Activated CD4-positive, alpha-beta T cell treated with anti-CD3 and anti-CD28 coated beads, Interleukin-2, amount 10 ng/mL, durations not matched to agents 7 days and 5 days (primary cell): ENCODE measurements at regions not wholly inside any gene's neighbourhood (a gene's known extent, or its start where the extent isn't known, plus 50 kb on each side); places are given as distances from the start of the nearest gene placed in this dataset.

Experiments
- CTCF ChIA-PET: fragments of 350-600 bp; sonication (Branson Sonifier 250); formaldehyde crosslinking; loops from one replicate; lab custom pipeline; 2021; ENCODE audit warnings: antibody characterized with exemption; lab: Charles Lee
- POLR2A ChIA-PET: fragments of 350-600 bp; sonication (Branson Sonifier 250); formaldehyde crosslinking; loops from one replicate; lab custom pipeline; 2021; ENCODE audit warnings: antibody characterized with exemption; lab: Charles Lee
- DNase-seq: peaks from one replicate; pipeline ENCODE4 v3.0.0-alpha.2; 2020
- H3K27ac Mint-ChIP-seq: one replicate; pipeline ENCODE4 v1.8.0; 2021; ENCODE audit warnings: mild to moderate bottlenecking, moderate library complexity, mixed read lengths
- H3K27me3 Mint-ChIP-seq: one replicate; pipeline ENCODE4 v1.8.0; 2021; ENCODE audit warnings: mixed read lengths
- H3K36me3 Mint-ChIP-seq: one replicate; pipeline ENCODE4 v1.8.0; 2021; ENCODE audit warnings: low read depth, mixed read lengths
- H3K4me1 Mint-ChIP-seq: one replicate; pipeline ENCODE4 v1.8.0; 2021; ENCODE audit warnings: mixed read lengths
- H3K4me3 Mint-ChIP-seq: one replicate; pipeline ENCODE4 v1.8.0; 2021; ENCODE audit warnings: mild to moderate bottlenecking, moderate library complexity, mixed read lengths
- H3K9me3 Mint-ChIP-seq: one replicate; pipeline ENCODE4 v1.8.0; 2021; ENCODE audit warnings: mixed read lengths

- Mint-ChIP-seq H3K4me3 (no peak overlapping the region), H3K4me1 (no peaks in the 10 kb centered on the region)
- CTCF ChIA-PET = no interaction called here
Measured at GRCh38 chr2:154589514-154589913, 109.0 kb upstream of the KCNJ3 start.

GRCh38 chr2:154591294-154591820 is 107.1 kb upstream of the KCNJ3 start:
- CTCF ChIA-PET = no interaction called here

More at GRCh38 chr2:154589514-154589913, 109.0 kb upstream of the KCNJ3 start:
- H3K27ac Mint-ChIP-seq = no peak overlapping the region
- no peaks in the 10 kb centered on the region for H3K36me3 Mint-ChIP-seq
- POLR2A ChIA-PET = no interaction called here
- H3K27me3 Mint-ChIP-seq = no peaks in the 10 kb centered on the region
- DNase-seq = no peak
- no peaks in the 10 kb centered on the region for H3K9me3 Mint-ChIP-seq

GRCh38 chr2:154599189-154599588 is 99.3 kb upstream of the KCNJ3 start:
- ChIA-PET CTCF (no interaction called here), POLR2A (no interaction called here)
- Mint-ChIP-seq H3K4me1 (no peaks in the 10 kb centered on the region), H3K27ac (no peak overlapping the region), H3K4me3 (no peak overlapping the region), H3K9me3 (no peaks in the 10 kb centered on the region), H3K36me3 (no peaks in the 10 kb centered on the region), H3K27me3 (no peaks in the 10 kb centered on the region)
- DNase-seq = no peak

More at GRCh38 chr2:154591294-154591820, 107.1 kb upstream of the KCNJ3 start:
- POLR2A ChIA-PET = no interaction called here
- Mint-ChIP-seq H3K4me1 (no peaks in the 10 kb centered on the region), H3K36me3 (no peaks in the 10 kb centered on the region), H3K4me3 (no peak overlapping the region), H3K9me3 (no peaks in the 10 kb centered on the region), H3K27me3 (no peaks in the 10 kb centered on the region), H3K27ac (no peak overlapping the region)
- DNase-seq = no peak

GRCh38 chr2:154600927-154601494 is 97.5 kb upstream of the KCNJ3 start:
- no peak overlapping the region for H3K27ac Mint-ChIP-seq

GRCh38 chr2:154603682-154604081 is 94.8 kb upstream of the KCNJ3 start:
- Mint-ChIP-seq H3K36me3 (no peaks in the 10 kb centered on the region), H3K4me3 (no peak overlapping the region), H3K27me3 (no peaks in the 10 kb centered on the region), H3K27ac (no peak overlapping the region), H3K4me1 (no peaks in the 10 kb centered on the region), H3K9me3 (no peaks in the 10 kb centered on the region)
- POLR2A ChIA-PET = no interaction called here
- no peak for DNase-seq
- CTCF ChIA-PET = no interaction called here

More at GRCh38 chr2:154600927-154601494, 97.5 kb upstream of the KCNJ3 start:
- POLR2A ChIA-PET = no interaction called here
- no peak overlapping the region for H3K4me3 Mint-ChIP-seq
- no peaks in the 10 kb centered on the region for H3K27me3 Mint-ChIP-seq
- H3K4me1 Mint-ChIP-seq = no peaks in the 10 kb centered on the region
- no peaks in the 10 kb centered on the region for H3K9me3 Mint-ChIP-seq
- DNase-seq = no peak
- H3K36me3 Mint-ChIP-seq = no peaks in the 10 kb centered on the region
- CTCF ChIA-PET = no interaction called here

- no peaks in the 10 kb centered on the region for H3K4me1 Mint-ChIP-seq
- CTCF ChIA-PET = no interaction called here
- POLR2A ChIA-PET = no interaction called here
- no peak overlapping the region for H3K4me3 Mint-ChIP-seq
- DNase-seq = no peak
- no peaks in the 10 kb centered on the region for H3K27me3 Mint-ChIP-seq
- H3K27ac Mint-ChIP-seq = no peak overlapping the region
- no peaks in the 10 kb centered on the region for H3K36me3 Mint-ChIP-seq
- H3K9me3 Mint-ChIP-seq = no peaks in the 10 kb centered on the region
Measured at GRCh38 chr2:154608438-154608837, 90.1 kb upstream of the KCNJ3 start.

GRCh38 chr2:154614906-154615305 is 83.6 kb upstream of the KCNJ3 start:
- Mint-ChIP-seq H3K9me3 (no peaks in the 10 kb centered on the region), H3K27ac (no peak overlapping the region), H3K4me3 (no peak overlapping the region), H3K27me3 (no peaks in the 10 kb centered on the region), H3K36me3 (no peaks in the 10 kb centered on the region), H3K4me1 (no peaks in the 10 kb centered on the region)
- DNase-seq = no peak
- POLR2A ChIA-PET = no interaction called here
- CTCF ChIA-PET = no interaction called here

GRCh38 chr2:154616659-154617058 is 81.8 kb upstream of the KCNJ3 start:
- DNase-seq = no peak
- no peak overlapping the region for H3K4me3 Mint-ChIP-seq
- H3K9me3 Mint-ChIP-seq = no peaks in the 10 kb centered on the region
- ChIA-PET CTCF (no interaction called here), POLR2A (no interaction called here)
- H3K36me3 Mint-ChIP-seq = no peaks in the 10 kb centered on the region
- no peaks in the 10 kb centered on the region for H3K4me1 Mint-ChIP-seq
- H3K27ac Mint-ChIP-seq = no peak overlapping the region
- H3K27me3 Mint-ChIP-seq = no peaks in the 10 kb centered on the region

- H3K4me3 Mint-ChIP-seq = no peak overlapping the region
- no peaks in the 10 kb centered on the region for H3K9me3 Mint-ChIP-seq
- no peak for DNase-seq
- POLR2A ChIA-PET = no interaction called here
- no peaks in the 10 kb centered on the region for H3K27me3 Mint-ChIP-seq
- CTCF ChIA-PET = no interaction called here
- no peaks in the 10 kb centered on the region for H3K4me1 Mint-ChIP-seq
- H3K27ac Mint-ChIP-seq = no peak overlapping the region
- H3K36me3 Mint-ChIP-seq = no peaks in the 10 kb centered on the region
Measured at GRCh38 chr2:154620471-154620870, 78.0 kb upstream of the KCNJ3 start.

- ChIA-PET CTCF (no interaction called here), POLR2A (no interaction called here)
- Mint-ChIP-seq H3K4me1 (no peaks in the 10 kb centered on the region), H3K27me3 (no peaks in the 10 kb centered on the region), H3K36me3 (no peaks in the 10 kb centered on the region), H3K27ac (no peak overlapping the region), H3K4me3 (no peak overlapping the region), H3K9me3 (no peaks in the 10 kb centered on the region)
- no peak for DNase-seq
Measured at GRCh38 chr2:154623819-154624218, 74.7 kb upstream of the KCNJ3 start.

GRCh38 chr2:154637456-154637855 is 61.0 kb upstream of the KCNJ3 start:
- ChIA-PET CTCF (no interaction called here), POLR2A (no interaction called here)
- H3K4me3 Mint-ChIP-seq = no peak overlapping the region
- H3K27ac Mint-ChIP-seq = no peak overlapping the region
- no peaks in the 10 kb centered on the region for H3K27me3 Mint-ChIP-seq
- no peaks in the 10 kb centered on the region for H3K4me1 Mint-ChIP-seq
- H3K9me3 Mint-ChIP-seq = no peaks in the 10 kb centered on the region
- H3K36me3 Mint-ChIP-seq = no peaks in the 10 kb centered on the region
- no peak for DNase-seq

GRCh38 chr2:154638783-154639182 is 59.7 kb upstream of the KCNJ3 start:
- no peaks in the 10 kb centered on the region for H3K9me3 Mint-ChIP-seq
- POLR2A ChIA-PET = no interaction called here

GRCh38 chr2:154640000-154640399 is 58.5 kb upstream of the KCNJ3 start:
- Mint-ChIP-seq H3K4me1 (no peaks in the 10 kb centered on the region), H3K27me3 (no peaks in the 10 kb centered on the region), H3K9me3 (no peaks in the 10 kb centered on the region), H3K36me3 (no peaks in the 10 kb centered on the region), H3K27ac (no peak overlapping the region), H3K4me3 (no peak overlapping the region)
- ChIA-PET CTCF (no interaction called here), POLR2A (no interaction called here)
- no peak for DNase-seq

More at GRCh38 chr2:154638783-154639182, 59.7 kb upstream of the KCNJ3 start:
- Mint-ChIP-seq H3K4me3 (no peak overlapping the region), H3K36me3 (no peaks in the 10 kb centered on the region), H3K4me1 (no peaks in the 10 kb centered on the region), H3K27ac (no peak overlapping the region), H3K27me3 (no peaks in the 10 kb centered on the region)
- CTCF ChIA-PET = no interaction called here
- DNase-seq = no peak
